DMS53 (cell line): ENCODE measurements at regions not wholly inside any gene's neighbourhood (a gene's known extent, or its start where the extent isn't known, plus 50 kb on each side); places are given as distances from the start of the nearest gene placed in this dataset.
"Not testable (repeated sequence)": the region's sequence is repeated elsewhere in the genome, so short reads cannot be mapped to it uniquely, and the experiment has no call there.

Experiments used
- DNase-seq: peaks from one replicate; lab custom pipeline; 2025; lab: John Stamatoyannopoulos, UW

DNA sequence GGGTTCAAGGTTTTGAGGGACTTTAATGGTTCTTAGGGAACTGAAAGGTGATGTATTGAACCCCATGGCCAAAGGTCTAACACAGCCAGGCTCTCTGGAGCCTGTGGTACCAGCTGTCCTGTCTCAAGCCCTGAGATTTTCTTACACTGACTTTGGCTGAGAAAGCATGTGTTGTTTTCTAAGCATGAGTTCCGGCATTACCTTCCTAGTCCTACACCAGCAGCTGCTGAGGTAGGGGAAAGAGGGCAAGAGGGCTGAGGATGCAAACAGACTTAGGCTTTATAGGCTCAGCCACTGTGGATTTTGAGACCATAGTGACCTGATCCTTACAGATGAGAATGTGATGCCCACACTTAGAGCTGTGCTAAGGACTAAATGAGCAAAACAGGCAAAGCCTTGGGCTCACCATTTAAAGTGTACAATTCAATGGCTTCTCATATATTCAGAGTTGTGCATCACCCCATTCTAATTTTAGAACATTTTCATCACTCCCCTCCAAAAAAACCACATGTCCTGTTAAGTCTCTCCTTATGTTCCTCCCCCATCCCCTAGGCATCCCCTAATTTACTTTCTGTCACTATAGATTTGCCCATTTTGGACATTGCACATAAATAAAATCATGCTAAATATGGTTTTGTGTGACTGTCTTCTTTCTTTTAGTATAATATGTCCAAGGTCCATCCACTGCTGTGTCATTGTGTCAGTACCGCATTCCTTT lies 99.7 kb upstream of the OTOS start:
- DNase-seq = no peak

DNA sequence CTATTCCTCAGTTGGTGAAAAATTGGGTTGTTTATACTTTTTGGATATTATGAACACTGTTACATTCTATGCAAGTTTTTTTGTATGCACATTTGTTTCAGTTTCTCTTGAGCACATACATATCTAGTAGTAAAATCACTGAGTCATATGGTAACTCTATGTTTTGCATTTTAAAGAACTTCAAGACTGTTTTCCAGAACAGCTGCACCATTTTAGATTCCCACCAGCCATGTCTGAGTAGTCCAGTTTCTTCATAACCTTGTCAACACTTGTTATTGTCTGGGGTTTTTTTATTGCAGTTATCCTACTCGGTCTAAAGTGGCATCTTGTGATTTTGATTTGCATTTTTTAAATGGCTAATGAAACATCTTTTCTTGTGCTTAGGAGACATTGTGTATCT lies 100.3 kb upstream of the OTOS start:
- DNase-seq = no peak

DNA sequence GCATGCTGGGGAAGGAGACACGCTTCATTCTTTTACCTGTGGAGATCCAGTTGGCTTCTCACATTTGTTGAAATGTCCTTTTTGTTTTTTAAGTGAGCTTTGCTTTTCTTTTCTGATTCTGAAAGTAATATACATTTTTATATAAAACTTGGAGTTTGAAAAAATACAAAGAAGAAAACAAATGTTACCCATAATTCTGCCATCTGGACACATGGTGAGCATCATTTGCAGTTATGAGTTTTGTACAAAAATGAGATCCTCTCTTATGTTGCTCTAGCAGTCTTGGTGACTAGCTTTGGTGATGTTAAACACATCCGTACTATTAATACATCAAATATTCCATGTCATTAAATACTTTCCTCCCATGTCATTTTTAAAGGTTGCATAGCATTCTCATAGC lies 101.1 kb upstream of the OTOS start:
- no peak for DNase-seq

DNA sequence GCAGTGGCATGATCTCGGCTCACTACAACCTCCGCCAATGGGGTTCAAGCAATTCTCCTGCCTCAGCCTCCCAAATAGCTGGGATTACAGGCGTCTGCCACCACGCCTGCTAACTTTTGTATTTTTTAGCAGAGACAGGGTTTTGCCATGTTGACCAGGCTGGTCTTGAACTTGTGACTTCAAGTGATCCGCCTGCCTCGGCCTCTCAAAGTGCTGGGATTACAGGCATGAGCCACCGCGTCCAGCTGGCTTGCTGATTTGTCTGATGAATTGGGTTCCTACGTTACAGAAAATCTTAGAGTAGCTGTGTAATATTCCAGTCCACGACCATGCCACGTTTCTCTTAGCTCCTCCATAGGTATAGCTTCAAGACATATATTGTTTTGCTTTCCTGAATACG lies 102.6 kb upstream of the OTOS start:
- DNase-seq = not testable (repeated sequence)

DNA sequence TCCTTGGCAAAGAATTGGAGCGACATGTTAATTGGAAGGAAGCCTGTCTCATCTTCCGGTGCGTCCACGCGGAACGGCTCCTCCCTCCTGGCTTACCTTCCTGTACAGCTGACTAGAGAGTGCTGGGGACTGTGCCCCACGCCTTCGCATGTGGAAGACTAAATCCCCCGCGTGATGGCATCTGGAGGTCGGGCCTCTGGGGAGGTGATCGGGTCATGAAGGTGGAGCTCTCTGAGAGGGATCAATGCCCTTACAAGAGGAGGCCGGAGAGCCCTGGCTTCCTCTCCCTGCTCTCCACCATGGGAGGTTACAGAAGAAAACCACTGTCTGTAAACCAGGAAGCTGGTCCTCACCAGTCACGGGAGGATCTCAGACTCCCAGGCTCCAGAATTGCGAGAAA lies 104.1 kb upstream of the OTOS start:
- DNase-seq = no peak

DNA sequence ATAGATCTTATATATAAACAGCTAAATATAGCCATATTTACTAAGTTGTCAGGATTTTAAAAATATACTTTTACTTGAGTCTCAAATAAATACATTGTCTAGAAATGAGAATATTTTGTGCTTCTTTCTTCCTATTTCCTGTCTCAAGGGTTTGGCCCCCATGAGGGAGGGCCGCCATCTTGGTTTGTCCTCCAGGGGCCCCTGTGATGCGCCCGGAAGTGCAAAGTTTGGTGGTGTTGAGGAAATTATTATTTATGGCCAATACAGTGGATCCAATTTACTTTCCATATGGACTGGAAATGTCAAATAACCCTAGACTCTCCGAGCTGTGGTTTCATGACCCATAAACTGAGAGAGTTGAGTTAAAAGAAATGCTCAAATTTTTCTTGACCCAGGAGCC lies 104.7 kb upstream of the OTOS start:
- DNase-seq = no peak

DNA sequence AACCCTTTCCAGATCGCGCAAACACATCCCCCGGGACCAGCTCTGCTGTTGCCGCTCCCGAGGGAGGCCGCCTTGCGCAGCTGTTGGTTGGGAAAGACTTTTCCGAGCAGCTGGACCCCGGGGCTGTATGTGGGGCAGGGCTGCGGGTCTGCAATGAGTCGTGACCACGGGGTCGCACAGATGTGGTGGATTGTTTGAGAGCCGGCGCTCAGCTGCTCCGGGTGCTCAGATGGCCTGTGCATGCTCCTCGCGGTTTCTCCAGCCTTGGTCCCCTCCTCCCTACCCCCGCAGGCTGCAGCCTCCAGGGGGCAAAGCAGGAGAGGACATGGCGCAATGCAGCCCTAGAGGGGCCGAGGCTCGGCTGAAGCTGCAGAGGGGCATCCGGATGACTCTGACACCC lies 105.2 kb upstream of the OTOS start:
- DNase-seq = no peak

DNA sequence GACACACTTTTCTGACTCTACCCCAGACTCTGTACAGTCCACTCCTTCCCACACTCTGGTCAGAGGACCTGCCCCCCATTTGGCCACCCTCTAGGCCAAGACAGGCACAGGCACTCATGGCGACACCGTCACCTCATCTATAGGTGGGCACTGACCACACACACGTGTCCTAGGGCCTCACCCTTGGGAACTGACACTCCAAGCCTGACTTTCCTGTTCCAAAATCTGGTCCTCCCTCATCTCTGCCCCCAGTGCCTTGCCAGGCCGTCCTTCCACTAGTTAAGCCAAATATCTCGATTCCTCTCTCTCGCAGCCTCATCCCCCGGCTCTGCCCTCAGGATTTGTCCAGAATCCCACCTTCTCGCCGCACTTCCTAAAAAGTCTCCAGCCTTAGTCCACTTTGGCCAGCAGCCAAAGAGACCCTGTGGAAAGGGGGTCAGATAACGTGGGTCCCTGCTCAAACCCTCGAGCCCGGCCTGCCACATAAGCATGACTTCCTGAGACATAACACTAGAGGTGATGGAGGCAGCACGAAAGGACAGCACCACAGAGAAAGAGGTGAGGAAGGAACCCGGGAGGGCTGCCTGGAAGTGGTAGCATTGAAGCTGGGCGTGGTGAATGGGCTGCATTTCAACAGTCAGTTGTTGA lies 105.8 kb upstream of the OTOS start:
- DNase-seq = no peak

DNA sequence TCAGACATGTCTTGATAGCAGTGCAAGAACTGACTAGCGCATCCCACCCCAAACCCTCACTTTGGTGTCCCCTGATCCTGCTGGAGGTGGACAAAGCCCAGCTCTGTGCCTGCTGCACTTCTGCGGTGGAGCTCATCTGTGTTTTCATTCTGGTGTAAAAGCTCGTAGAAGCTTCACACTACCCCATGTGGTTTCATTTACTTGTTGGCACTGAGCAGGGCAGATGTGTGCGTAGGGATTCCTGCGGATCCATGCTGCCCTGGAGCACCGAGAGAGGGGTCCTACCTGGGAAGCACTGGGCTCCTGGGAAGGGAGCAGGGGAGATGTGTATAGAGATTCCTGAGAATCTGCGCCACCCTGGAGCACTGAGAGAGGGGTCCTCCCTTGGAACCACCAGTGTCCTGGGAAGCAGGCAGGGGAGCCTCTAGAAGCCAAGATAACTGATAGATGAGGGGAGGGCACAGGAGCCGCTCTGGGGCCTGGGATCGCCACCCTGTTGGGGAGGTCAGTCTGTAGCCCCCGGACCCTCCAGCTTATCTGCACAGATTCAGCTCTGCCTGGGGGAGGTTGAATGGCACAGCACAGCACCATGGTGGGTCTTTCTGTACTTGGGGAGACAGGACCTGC lies 106.9 kb upstream of the OTOS start:
- DNase-seq = no peak

DNA sequence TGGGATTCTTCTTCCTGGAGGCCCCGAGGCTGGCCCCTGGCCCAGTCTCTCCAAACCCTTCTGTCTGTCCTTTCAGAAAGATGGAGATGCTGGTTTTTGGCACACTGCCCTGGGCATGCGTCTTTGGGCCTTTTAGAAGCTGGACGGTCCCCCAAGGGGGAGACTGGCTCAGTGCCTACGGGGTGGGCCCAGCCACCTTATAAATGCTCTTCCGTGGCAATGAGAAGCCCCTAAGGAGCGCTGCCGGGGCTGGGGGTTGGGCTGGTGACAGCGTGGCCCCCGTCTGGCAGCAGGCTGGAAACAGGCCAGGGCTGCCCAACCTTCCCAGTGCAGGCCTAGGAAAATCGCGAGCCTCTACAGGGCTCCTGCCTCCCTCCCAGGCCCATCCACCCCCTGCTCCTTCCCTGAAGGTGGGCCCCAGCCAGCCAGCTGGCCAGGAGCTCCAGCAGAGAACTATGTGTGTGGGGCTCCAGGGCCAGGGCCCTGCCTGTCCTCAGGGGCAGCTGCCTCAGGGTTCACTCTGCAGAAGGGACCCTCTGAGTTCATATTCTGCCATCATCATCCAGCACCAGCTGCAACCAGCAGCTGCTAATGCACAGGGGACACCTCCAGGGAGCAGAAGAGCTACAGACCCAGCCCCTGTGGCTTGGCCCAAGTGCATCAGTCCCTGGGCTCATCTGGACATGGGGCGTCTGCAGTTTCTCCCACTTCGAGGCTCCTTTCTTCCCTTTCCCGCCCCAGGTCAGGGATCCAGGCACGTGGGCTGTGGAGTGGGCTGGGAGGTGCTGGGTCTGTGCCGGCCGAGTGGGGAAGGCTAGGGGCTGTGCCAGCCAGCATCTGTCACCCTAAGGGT lies 107.6 kb upstream of the OTOS start:
- no peak for DNase-seq

DNA sequence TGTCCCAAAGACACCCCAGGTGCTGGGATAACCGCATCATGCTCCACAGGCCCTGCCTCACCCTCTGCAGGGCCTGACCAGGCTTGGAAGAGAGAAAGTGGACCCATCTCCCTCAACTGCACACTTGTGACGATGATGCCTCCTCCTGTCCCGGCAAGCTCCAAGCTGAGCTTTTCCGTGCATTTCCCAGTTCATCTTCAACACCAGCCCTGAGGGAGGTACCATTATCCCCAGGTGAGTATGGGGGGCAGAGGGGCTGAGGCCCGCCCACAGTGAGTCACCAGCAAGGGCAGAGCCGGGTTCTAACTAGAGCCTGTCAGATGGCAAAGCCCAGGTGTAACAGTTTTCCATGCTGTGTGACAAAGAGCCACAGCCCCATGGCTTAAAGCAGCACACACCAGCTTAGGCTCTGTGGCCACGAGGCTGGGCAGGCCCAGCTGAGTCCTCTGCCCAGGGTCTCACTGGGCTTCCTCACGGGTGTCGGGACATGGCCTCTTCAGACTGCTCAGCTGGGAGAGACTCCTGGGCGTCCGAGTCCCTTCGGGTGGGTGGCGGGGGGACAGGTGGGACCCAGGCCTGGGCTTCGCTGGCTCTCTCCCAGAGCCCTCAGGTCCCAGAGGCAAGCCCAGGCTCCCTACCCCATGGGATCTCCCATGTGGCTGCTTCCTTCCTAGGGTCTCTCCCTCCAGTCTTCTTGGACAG lies 108.4 kb upstream of the OTOS start:
- no peak for DNase-seq

DNA sequence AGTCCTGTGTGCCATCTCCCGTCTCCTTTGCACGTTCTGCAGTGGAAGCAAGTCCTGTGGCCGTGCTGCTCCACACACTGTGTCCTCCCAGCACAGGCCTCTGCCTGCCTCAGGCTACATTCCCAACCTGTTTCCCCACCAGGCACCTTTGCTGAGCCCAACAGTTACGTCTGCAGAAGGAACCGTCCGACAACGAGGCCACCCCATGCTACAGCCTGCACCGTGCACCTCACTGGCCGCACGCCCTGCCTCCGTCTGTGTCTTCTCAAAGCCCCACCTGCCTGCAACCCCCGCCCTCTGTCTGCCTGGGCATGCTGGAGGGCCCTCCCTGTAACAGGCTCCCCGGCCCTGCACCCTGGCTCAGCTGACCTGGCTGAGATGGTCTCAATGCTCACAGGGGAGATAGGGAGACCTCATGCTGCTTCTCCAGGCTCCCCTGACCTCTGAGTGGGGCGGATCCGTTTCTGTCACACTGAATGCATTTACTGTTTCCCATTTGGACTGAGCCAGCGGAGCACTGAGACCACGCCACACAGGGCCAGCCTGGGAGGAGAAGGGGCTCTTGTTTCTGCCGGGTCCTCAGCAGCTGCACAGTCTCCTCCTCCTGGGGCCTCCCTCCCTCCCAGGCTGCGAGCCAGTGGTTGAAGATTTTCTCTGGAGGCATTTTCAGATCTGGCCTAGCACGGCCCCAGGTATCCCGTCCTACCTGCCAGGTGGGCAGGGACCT lies 109.1 kb upstream of the OTOS start:
- no peak for DNase-seq

DNA sequence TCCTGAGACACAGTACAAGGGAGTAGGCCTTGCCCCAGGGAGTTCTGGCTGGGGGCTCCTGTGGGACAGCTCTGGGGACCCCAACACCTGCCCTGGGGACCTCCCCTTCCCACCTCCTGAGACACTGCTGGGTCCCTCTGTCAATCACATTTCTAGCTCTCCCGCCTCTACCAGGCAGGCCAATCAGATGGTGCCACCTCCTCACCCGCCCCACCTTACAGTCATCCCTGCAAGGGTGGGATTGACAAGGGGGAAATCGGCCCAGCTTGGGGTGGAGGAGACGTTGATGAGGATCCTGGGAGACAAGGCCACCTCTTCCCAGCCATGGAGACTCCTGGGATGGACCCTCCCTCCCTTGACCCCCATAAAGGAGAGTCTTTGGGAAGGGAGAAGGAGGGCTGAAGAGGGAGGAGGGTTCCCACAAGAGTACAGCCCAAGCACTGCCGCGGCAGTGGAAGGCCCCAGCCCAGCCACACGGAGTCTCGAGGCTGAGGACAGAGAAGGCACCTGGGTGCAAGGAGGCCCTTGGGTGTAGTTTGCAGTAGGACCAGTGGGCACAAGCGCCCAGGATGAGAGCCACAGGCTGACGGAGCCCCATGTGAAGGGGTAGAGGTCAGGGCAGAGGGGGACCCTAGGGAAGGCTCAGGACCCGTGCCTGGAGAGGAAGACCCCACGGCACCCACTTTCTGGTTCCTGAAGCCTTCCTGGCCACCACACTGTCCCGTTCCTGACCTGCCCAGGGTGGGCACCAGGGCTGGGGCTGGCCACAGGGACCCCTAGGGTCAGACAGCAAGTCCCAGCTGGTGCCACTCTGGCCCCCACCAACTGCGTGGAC lies 109.9 kb upstream of the OTOS start:
- DNase-seq = no peak

DNA sequence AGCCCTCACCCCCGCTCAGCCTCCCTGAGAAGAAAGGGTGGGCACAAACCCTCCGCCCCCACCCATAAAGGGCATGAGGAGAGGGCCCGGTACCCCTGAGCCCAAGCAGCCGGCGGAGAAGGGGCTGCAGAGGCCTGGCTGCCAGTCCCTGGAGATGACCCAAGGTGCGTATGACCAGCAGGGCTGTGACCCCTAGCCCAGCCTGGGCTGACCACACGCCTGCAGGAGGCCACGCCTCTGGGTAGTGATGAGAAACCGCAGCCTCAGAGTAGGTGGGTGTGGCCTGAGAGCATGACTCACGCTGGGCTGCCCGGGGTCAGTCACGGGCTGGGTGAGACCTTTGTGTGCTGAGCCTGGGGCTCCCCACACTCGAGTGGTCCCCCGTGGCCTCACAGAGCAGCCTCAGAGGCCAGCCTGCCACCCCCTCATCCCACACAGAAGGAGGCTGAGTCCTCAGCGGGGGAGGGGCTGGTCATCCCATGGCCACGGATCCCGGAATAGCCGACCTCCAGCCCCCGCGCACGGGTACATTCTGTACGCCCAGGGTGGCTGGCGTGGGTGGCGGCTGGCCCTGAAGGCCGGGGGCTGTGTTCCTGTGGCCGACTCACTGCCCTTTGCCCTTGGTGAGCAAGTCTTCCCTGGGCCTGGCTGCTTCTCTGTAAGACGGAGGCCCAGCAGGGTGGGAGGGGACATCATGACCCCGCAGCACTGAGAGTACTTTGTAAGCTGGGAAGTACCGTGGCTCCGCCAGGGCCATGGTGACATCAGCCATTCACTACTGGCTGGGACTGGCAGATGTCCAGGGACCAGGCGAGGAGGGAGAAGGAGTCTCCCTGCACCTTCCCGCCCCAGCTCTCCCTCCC lies 110.8 kb upstream of the OTOS start:
- peak; percentile 20 for DNase-seq

DNA sequence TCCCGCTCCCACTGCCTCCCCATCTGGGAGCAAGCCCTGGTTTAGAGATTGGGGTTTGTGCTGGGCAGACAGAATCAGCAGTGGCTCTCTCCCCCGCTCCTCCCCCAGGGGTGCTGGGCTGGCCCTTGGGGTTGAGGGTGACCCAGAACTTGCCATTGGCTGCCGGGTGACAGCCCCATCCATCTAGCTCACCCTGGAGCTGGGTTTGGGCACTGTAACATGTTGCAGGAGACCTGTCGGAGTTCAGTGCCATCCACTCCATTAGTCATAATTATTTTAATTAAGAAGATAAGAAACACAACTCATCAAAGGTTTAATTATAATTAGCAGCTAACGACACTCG lies 111.4 kb upstream of the OTOS start:
- DNase-seq = no peak

DNA sequence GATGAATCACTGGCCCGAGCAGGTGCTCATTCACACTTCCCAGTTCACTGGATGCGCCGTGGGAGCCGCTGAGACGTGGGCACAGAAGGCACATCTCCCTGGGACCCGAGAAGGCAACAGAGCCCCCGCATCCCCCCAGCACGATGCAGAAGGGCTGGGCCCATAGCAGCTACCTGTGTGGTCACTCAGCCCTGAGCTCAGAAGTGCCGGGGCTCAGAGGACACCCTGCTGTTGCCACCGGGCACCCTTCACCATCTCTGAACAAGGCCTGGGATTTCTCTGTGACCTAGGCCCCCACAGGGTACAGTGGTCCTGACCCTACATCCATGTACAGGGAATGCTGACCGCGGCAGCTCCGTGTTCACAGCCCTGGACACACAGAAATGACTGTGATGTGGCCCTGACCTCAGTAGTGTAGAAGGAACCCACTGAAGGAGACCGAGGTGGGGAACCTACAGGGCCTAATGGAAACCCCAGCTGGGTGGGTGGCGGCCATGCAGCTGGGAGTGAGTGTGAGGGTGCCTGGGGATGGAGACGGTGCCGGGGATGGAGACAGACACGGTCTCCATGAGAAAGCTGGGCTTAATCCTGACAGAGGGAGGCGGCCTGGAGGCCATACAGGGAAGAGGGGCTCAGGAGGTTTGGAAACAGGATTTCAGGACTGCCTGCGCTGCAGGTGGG lies 111.9 kb upstream of the OTOS start:
- DNase-seq = no peak

DNA sequence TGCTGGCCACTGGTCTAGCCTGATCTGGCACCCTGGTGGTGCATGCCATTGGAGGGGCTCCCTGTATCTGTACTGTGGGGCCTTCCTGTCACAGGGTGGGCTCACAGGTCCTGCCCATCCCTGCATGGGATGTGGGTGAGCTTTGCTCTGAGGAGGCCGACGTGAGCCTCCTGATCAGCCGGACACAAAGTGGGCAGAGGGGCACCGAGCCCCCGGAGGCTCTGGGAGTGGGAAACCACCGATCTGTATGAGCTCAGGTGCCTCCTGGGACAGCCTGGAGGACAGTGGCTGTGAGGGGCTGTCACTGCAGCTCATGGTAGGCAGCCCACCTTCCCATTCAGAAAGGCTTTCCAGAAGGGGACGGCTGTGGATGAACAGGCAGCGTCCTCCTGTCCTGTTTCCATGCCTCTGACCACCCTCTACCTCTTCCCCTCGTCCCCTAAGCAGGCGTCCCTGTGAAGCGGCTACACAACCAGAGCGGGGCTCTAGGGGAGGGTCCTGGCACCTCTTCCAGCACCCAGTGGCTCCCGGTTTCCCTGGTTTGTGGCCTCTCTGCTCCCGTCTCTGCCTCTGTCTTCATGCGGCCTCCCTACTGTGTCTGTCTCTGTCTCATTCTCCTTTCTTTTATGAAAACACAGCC lies 112.5 kb upstream of the OTOS start:
- DNase-seq = no peak

DNA sequence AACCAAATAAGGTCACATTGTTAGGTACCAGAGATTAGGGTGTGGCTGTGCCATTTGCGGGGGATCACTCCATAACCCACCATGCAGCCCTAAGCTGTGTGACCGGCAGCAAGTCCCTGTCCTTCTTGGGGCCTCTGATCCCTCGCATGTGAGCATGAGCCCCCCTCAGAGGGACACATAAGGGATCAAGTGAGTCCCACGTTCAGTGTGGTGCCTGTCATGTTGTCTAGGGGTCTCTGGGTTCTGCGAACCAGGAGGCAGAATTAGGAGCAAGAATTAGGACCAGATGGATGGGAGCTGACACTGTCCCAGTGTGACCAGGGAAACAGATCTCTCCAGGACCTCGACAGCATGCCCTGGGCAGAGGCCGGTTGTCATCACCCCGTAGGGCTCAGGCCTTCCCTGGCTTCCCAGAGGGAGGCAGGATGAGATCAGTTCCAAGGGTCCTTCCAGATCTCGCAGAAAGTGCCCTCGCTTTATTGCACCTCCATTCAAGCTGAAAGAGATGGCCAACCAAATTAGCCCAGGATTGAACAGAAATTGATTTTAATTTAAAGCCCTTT lies 113.2 kb upstream of the OTOS start:
- no peak for DNase-seq
